ENCODE measurements at regions not wholly inside any gene's neighbourhood (a gene's known extent, or its start where the extent isn't known, plus 50 kb on each side); places are given as distances from the start of the nearest gene placed in this dataset.

GRCh38 chr6:122859676-122860075, 70.6 kb downstream of the SMPDL3A start:
- no peak for FAIRE-seq
- no peaks in the 10 kb centered on the region for H3K9me1 ChIP-seq (ENCODE audit: control insufficient read depth, extremely low read depth, insufficient read depth, low read length)
- dilution Hi-C loops (cut with MboI; ENCODE audit: extremely low pct_ligation_motif_present, low sequenced_read_pairs) = no loop called here
- H3K9ac ChIP-seq (ENCODE audit: control insufficient read depth, extremely low read depth, insufficient read depth, low read length) = no peak overlapping the region
- TF ChIP-seq CTCF (optimal IDR thresholded peaks at IDR 0.05 in 1 of 3, IDR thresholded peaks at IDR 0.05 in 1 of 3, conservative IDR thresholded peaks at IDR 0.05 in 1 of 3; ENCODE audit: extremely low read depth in 1 of 3, insufficient read depth in 2 of 3, low read length in 3 of 3) (no peak), EZH2 (IDR thresholded peaks at IDR 0.05; ENCODE audit: low read length) (no peak)
- H3K4me1 ChIP-seq (ENCODE audit: control insufficient read depth, extremely low read depth, insufficient read depth, low read length) = no peaks in the 10 kb centered on the region
- H4K20me1 ChIP-seq (ENCODE audit: control insufficient read depth, extremely low read depth, insufficient read depth, low read length) = no peaks in the 10 kb centered on the region
- H3K27ac ChIP-seq (ENCODE audit: control insufficient read depth, insufficient read depth, low read length) = no peak overlapping the region
- H3K4me2 ChIP-seq (ENCODE audit: control insufficient read depth, extremely low read depth, insufficient read depth, low read depth, low read length) = no peak overlapping the region
- no peaks in the 10 kb centered on the region for H3K79me2 ChIP-seq (ENCODE audit: control insufficient read depth, insufficient read depth, low read length)
- no peaks in the 10 kb centered on the region for H3K9me3 ChIP-seq (ENCODE audit: control insufficient read depth, low read depth, low read length)
- no peak overlapping the region for H3K4me3 ChIP-seq (ENCODE audit: control insufficient read depth in 2 of 3, extremely low read depth in 1 of 3, insufficient read depth in 2 of 3, low read depth in 1 of 3, low read length in 3 of 3)
- DNase-seq (ENCODE audit: low read depth, low spot score) = no peak
- no peaks in the 10 kb centered on the region for H3K27me3 ChIP-seq (ENCODE audit: control insufficient read depth, extremely low read depth, insufficient read depth, low read length)
- H3K36me3 ChIP-seq (ENCODE audit: control insufficient read depth in 2 of 2, extremely low read depth in 1 of 2, insufficient read depth in 2 of 2, low read length in 2 of 2) = no peaks in the 10 kb centered on the region
- no peak overlapping the region for H2AFZ ChIP-seq (ENCODE audit: control insufficient read depth, low read length)

- no peak overlapping the region for H2AFZ ChIP-seq (ENCODE audit: control insufficient read depth, low read length)
- no peaks in the 10 kb centered on the region for H3K36me3 ChIP-seq (ENCODE audit: control insufficient read depth in 2 of 2, extremely low read depth in 1 of 2, insufficient read depth in 2 of 2, low read length in 2 of 2)
- no peak for FAIRE-seq
- H3K79me2 ChIP-seq (ENCODE audit: control insufficient read depth, insufficient read depth, low read length) = no peaks in the 10 kb centered on the region
- no peak overlapping the region for H3K9ac ChIP-seq (ENCODE audit: control insufficient read depth, extremely low read depth, insufficient read depth, low read length)
- DNase-seq (ENCODE audit: low read depth, low spot score) = no peak
- no peak overlapping the region for H3K4me3 ChIP-seq (ENCODE audit: control insufficient read depth in 2 of 3, extremely low read depth in 1 of 3, insufficient read depth in 2 of 3, low read depth in 1 of 3, low read length in 3 of 3)
- no peak for TF ChIP-seq CTCF (optimal IDR thresholded peaks at IDR 0.05 in 1 of 3, IDR thresholded peaks at IDR 0.05 in 1 of 3, conservative IDR thresholded peaks at IDR 0.05 in 1 of 3; ENCODE audit: extremely low read depth in 1 of 3, insufficient read depth in 2 of 3, low read length in 3 of 3)
- TF ChIP-seq EZH2 (IDR thresholded peaks at IDR 0.05; ENCODE audit: low read length) = no peak
- H3K27ac ChIP-seq (ENCODE audit: control insufficient read depth, insufficient read depth, low read length) = no peak overlapping the region
- no peak overlapping the region for H3K4me2 ChIP-seq (ENCODE audit: control insufficient read depth, extremely low read depth, insufficient read depth, low read depth, low read length)
- dilution Hi-C loops (cut with MboI; ENCODE audit: extremely low pct_ligation_motif_present, low sequenced_read_pairs) = no loop called here
- H3K9me3 ChIP-seq (ENCODE audit: control insufficient read depth, low read depth, low read length) = no peaks in the 10 kb centered on the region
- no peaks in the 10 kb centered on the region for H3K4me1 ChIP-seq (ENCODE audit: control insufficient read depth, extremely low read depth, insufficient read depth, low read length)
- no peaks in the 10 kb centered on the region for H3K9me1 ChIP-seq (ENCODE audit: control insufficient read depth, extremely low read depth, insufficient read depth, low read length)
- H4K20me1 ChIP-seq (ENCODE audit: control insufficient read depth, extremely low read depth, insufficient read depth, low read length) = no peaks in the 10 kb centered on the region
- no peaks in the 10 kb centered on the region for H3K27me3 ChIP-seq (ENCODE audit: control insufficient read depth, extremely low read depth, insufficient read depth, low read length)
Observed at GRCh38 chr6:122861594-122861993, 72.5 kb downstream of the SMPDL3A start.

All from keratinocyte (primary cell).